ENCODE measurements at regions not wholly inside any gene's neighbourhood (a gene's known extent, or its start where the extent isn't known, plus 50 kb on each side); places are given as distances from the start of the nearest gene placed in this dataset.

- TF ChIP-seq REST (tag by site-specific recombination; IDR thresholded peaks at IDR 0.05) (no peak), CTCF (tag by site-specific recombination; IDR thresholded peaks at IDR 0.05) (no peak), YY1 (tag by site-specific recombination; IDR thresholded peaks at IDR 0.05) (no peak), ZNF112 (tag by site-specific recombination; IDR thresholded peaks at IDR 0.05) (no peak), ZNF350 (tag by site-specific recombination; IDR thresholded peaks at IDR 0.05) (no peak), ZNF629 (tag by site-specific recombination; IDR thresholded peaks at IDR 0.05) (no peak)
These were observed 113.0 kb upstream of the SLC1A4 start for GRCh38 chr2:64876137-64876647.

Data from HEK293 (cell line).